Calu3 (cell line): ENCODE measurements at regions not wholly inside any gene's neighbourhood (a gene's known extent, or its start where the extent isn't known, plus 50 kb on each side); places are given as distances from the start of the nearest gene placed in this dataset.
A peak's percentile ranks its signal among the peaks of the same experiment; 100 is the strongest.

ENCODE experiments used
- BruUV-seq: library from RNA; stranded (reverse); fragments of 400-500 nt; replicated peaks from 2 replicates; lab custom pipeline; 2021; lab: Mats Ljungman, UMichigan
- CTCF ChIA-PET: fragments of 300-600 bp; sonication (Branson Sonifier 250); formaldehyde crosslinking; loops from one replicate; lab custom pipeline; 2022; ENCODE audit warnings: antibody characterized with exemption; lab: Charles Lee
- DNase-seq: peaks from one replicate; pipeline ENCODE4 v3.0.0; 2022
- H3K27ac Mint-ChIP-seq: one replicate; pipeline ENCODE4 v1.8.0; 2022; ENCODE audit warnings: mixed read lengths; ENCODE audit not compliant: unreplicated experiment
- H3K27me3 Mint-ChIP-seq: one replicate; pipeline ENCODE4 v1.8.0; 2022; ENCODE audit warnings: mixed read lengths; ENCODE audit not compliant: unreplicated experiment
- H3K36me3 Mint-ChIP-seq: one replicate; pipeline ENCODE4 v1.8.0; 2022; ENCODE audit warnings: mild to moderate bottlenecking, moderate library complexity, mixed read lengths; ENCODE audit not compliant: insufficient read depth, unreplicated experiment
- H3K4me1 Mint-ChIP-seq: one replicate; pipeline ENCODE4 v1.8.0; 2022; ENCODE audit warnings: mild to moderate bottlenecking, low read depth, mixed read lengths; ENCODE audit not compliant: unreplicated experiment
- H3K4me3 Mint-ChIP-seq: one replicate; pipeline ENCODE4 v1.8.0; 2022; ENCODE audit warnings: mild to moderate bottlenecking, low read depth, moderate library complexity, mixed read lengths; ENCODE audit not compliant: unreplicated experiment
- H3K9me3 Mint-ChIP-seq: one replicate; pipeline ENCODE4 v1.8.0; 2022; ENCODE audit warnings: low read depth, mixed read lengths; ENCODE audit not compliant: unreplicated experiment
- intact Hi-C: fragments of 100-400 bp; cut with micrococcal nuclease; formaldehyde crosslinking; loops from one replicate; pipeline ENCODE4 v1.10.0; 2022; ENCODE audit not compliant: unreplicated experiment
- TF ChIP-seq, protein P1 (sequence below): fragments of 200-600 bp; IDR thresholded peaks from one replicate; pipeline ENCODE4 v1.8.0; 2022; ENCODE audit warnings: antibody characterized with exemption; ENCODE audit not compliant: unreplicated experiment

GRCh38 chr6:168132531-168133167 is 53.6 kb upstream of the FRMD1 start:
- peaks cover 84% of the 10 kb centered on the region for H3K27me3 Mint-ChIP-seq
- BruUV-seq, result no TSS peak
- TF ChIP-seq, protein P1, sequence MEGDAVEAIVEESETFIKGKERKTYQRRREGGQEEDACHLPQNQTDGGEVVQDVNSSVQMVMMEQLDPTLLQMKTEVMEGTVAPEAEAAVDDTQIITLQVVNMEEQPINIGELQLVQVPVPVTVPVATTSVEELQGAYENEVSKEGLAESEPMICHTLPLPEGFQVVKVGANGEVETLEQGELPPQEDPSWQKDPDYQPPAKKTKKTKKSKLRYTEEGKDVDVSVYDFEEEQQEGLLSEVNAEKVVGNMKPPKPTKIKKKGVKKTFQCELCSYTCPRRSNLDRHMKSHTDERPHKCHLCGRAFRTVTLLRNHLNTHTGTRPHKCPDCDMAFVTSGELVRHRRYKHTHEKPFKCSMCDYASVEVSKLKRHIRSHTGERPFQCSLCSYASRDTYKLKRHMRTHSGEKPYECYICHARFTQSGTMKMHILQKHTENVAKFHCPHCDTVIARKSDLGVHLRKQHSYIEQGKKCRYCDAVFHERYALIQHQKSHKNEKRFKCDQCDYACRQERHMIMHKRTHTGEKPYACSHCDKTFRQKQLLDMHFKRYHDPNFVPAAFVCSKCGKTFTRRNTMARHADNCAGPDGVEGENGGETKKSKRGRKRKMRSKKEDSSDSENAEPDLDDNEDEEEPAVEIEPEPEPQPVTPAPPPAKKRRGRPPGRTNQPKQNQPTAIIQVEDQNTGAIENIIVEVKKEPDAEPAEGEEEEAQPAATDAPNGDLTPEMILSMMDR, result peak; percentile 42
- CTCF ChIA-PET, result interaction anchor here (0.9 to 1.2 kb wide), 3 partner anchors 14 to 225 kb away, joined by 4 read pairs; no protein-coding TSS in a partner anchor
- H3K9me3 Mint-ChIP-seq, result no peaks in the 10 kb centered on the region
- no peak overlapping the region for H3K27ac Mint-ChIP-seq
- no peaks in the 10 kb centered on the region for H3K36me3 Mint-ChIP-seq
- DNase-seq, result peak; percentile 67
- intact Hi-C loops, result loop anchor here (5.0 to 10.0 kb wide), 2 partner anchors 68 to 225 kb away; no protein-coding TSS in a partner anchor
- no peaks in the 10 kb centered on the region for H3K4me1 Mint-ChIP-seq
- H3K4me3 Mint-ChIP-seq, result no peak overlapping the region

DNA sequence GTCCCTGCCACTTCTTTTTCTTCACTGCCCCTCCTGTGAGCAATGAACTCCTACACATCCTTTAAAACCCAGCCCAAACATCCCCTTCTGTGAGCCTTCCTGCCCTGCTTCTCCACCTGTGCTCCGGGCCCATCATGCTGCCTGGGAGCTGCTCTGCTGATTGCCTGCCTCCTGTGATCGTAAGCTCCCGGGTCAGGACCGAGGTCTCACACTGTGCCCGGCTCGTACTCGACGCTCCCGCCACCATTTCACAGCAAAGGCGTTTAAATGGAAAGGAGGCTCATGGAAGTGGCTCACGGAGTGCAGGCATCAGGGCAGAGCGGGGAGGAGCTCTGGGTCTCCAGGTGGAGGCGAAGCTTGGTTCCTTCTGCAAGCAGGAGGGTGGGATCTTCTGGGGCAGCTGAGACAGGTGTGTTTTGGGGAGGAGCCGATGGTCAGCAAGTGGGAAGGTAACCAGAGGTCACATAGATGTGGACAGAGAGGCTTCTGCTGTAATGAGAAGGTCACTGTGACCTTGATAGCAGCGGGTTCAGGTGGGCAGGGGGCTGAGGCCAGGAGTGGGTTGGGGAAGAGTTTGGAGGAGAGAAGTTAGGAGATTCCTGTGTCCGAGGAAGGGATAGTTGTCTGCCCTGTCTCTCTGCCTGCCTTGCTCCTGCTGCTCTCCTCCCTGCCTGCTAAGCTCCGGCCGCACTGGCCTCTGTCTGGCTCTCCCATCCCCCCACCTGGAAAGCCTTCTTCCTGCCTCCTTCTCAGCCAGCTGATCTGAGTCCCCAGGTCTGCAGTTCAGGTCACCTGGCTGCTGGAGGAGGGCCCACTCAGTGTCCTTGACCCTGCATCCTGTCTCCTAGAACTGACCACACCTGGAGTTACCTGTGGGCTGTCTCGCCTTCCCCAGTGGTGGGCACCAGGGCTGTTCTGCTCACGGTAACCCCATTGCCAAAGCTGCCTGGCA is 52.7 kb upstream of the FRMD1 start:
- CTCF ChIA-PET, result no interaction called here
- Mint-ChIP-seq H3K4me3 (no peak overlapping the region), H3K27me3 (peaks cover 91% of the 10 kb centered on the region), H3K36me3 (no peaks in the 10 kb centered on the region), H3K27ac (no peak overlapping the region), H3K4me1 (no peaks in the 10 kb centered on the region), H3K9me3 (no peaks in the 10 kb centered on the region)
- TF ChIP-seq, protein P1, result no peak
- intact Hi-C loops, result loop anchor here (5.0 to 10.0 kb wide), 2 partner anchors 67 to 224 kb away; no protein-coding TSS in a partner anchor
- DNase-seq, result no peak
- BruUV-seq, result no TSS peak

DNA sequence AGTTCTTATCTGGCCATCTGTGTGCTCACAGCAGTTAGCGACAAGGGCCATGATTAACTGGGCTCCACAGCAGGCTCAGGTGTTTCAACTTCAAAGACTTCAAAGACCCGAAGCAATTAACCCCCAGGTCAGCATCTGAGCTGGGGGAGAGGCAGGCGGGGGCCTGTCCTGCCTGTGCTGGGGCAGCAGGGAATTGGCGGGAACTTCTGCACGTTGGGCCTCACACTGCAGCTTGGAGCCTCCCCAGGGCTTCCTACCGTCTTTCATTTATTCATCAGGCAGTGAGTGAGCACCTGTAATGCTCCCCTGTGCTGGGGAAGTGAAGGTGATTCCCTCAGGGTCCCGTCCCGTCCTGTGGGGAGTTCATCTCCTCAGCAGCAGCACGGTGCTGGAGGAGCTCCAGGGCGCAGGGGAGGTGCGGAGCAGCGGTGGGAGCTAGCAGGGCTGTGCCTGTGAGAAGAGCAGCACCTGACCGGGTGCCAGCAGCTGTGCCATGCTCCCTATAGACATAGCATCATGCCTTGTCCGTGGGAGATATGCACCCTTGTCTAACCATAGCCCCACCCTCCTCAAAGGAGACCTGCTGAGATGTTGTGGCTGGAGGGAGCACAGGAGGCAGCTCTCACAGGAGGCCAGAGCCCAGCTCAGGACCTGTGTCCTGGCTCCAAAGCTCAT is 51.8 kb upstream of the FRMD1 start:
- H3K36me3 Mint-ChIP-seq, result no peaks in the 10 kb centered on the region
- no TSS peak for BruUV-seq
- no peaks in the 10 kb centered on the region for H3K4me1 Mint-ChIP-seq
- H3K4me3 Mint-ChIP-seq, result no peak overlapping the region
- TF ChIP-seq, protein P1, result no peak
- intact Hi-C loops, result loop anchor here (5.0 to 10.0 kb wide), 2 partner anchors 66 to 224 kb away; no protein-coding TSS in a partner anchor
- no peak for DNase-seq
- CTCF ChIA-PET, result no interaction called here
- H3K9me3 Mint-ChIP-seq, result no peaks in the 10 kb centered on the region
- peaks cover 91% of the 10 kb centered on the region for H3K27me3 Mint-ChIP-seq
- H3K27ac Mint-ChIP-seq, result no peak overlapping the region

DNA sequence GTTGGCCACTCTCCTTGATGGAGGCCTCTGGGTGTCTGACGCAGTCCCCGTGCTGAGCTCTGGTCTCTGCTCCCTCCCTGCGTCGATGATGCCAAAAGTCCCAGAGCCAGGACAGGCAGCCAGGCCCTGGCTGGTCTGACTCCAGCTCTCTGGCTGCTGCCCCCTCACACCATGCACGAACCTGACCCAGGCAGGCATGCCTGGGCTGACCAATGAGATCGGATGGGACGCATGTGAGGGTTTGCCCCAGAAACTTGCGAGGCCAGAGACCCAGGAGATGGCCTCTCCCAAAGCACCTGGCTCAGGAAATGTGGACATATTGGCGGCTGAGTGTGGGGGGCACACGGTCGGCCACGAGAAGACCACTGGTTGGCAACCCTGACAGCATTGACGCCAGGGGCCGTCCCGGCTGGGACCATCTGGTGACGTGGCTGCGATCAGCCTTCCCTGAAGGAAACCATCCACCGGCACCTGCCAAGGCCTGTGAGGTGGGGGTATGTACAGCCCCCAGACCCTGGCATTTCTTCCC is 51.2 kb upstream of the FRMD1 start:
- CTCF ChIA-PET, result interaction anchor here (0.6 kb wide), 1 partner anchor 50 kb away, joined by 3 read pairs; no protein-coding TSS in a partner anchor
- BruUV-seq, result no TSS peak
- H3K4me1 Mint-ChIP-seq, result no peaks in the 10 kb centered on the region
- no peaks in the 10 kb centered on the region for H3K36me3 Mint-ChIP-seq
- TF ChIP-seq, protein P1, result no peak
- intact Hi-C loops, result loop anchor here (5.0 to 10.0 kb wide), 2 partner anchors 65 to 223 kb away; no protein-coding TSS in a partner anchor
- H3K27ac Mint-ChIP-seq, result no peak overlapping the region
- no peaks in the 10 kb centered on the region for H3K9me3 Mint-ChIP-seq
- H3K4me3 Mint-ChIP-seq, result no peak overlapping the region
- DNase-seq, result no peak
- H3K27me3 Mint-ChIP-seq, result peaks cover 91% of the 10 kb centered on the region
